Transverse colon (tissue), 4 donors: ENCODE measurements at regions not wholly inside any gene's neighbourhood (a gene's known extent, or its start where the extent isn't known, plus 50 kb on each side); places are given as distances from the start of the nearest gene placed in this dataset.

Experiments used
- CTCF ChIP-seq, 5 experiments: fragments of 200-600 bp in 3 of 5; fragments of 450-650 bp in 2 of 5; sonication (generic) in 3 of 5; IDR thresholded peaks; 1 replicate in 2 of 5; 2 replicates in 3 of 5; pipeline ENCODE4 v1.5.1; 2016 to 2017; ENCODE audit warnings: antibody characterized with exemption in 5 of 5, inconsistent platforms in 3 of 5, mild to moderate bottlenecking in 2 of 5, moderate library complexity in 1 of 5
- POLR2A ChIP-seq: fragments of 450-650 bp; IDR thresholded peaks from one replicate; pipeline ENCODE4 v1.6.1; 2016; ENCODE audit warnings: antibody characterized with exemption, mild to moderate bottlenecking, moderate library complexity
- POLR2AphosphoS5 ChIP-seq, 3 donors: sonication (generic); formaldehyde crosslinking; IDR thresholded peaks; one replicate each; pipeline ENCODE4 v1.6.1; 2016; ENCODE audit warnings: antibody characterized with exemption in 3 of 3

- TF ChIP-seq CTCF (IDR thresholded peaks at IDR 0.05) (no peak), POLR2AphosphoS5 (IDR thresholded peaks at IDR 0.05) (no peak), POLR2A (no peak)
Observed at GRCh38 chr5:104612005-104612404, 1049.4 kb upstream of the NUDT12 start.
